AML-193 (cell line): ENCODE measurements at regions not wholly inside any gene's neighbourhood (a gene's known extent, or its start where the extent isn't known, plus 50 kb on each side); places are given as distances from the start of the nearest gene placed in this dataset.

Experiments
- DNase-seq, 2 experiments: peaks; one replicate each; lab custom pipeline; 2025; lab: John Stamatoyannopoulos, UW

DNA sequence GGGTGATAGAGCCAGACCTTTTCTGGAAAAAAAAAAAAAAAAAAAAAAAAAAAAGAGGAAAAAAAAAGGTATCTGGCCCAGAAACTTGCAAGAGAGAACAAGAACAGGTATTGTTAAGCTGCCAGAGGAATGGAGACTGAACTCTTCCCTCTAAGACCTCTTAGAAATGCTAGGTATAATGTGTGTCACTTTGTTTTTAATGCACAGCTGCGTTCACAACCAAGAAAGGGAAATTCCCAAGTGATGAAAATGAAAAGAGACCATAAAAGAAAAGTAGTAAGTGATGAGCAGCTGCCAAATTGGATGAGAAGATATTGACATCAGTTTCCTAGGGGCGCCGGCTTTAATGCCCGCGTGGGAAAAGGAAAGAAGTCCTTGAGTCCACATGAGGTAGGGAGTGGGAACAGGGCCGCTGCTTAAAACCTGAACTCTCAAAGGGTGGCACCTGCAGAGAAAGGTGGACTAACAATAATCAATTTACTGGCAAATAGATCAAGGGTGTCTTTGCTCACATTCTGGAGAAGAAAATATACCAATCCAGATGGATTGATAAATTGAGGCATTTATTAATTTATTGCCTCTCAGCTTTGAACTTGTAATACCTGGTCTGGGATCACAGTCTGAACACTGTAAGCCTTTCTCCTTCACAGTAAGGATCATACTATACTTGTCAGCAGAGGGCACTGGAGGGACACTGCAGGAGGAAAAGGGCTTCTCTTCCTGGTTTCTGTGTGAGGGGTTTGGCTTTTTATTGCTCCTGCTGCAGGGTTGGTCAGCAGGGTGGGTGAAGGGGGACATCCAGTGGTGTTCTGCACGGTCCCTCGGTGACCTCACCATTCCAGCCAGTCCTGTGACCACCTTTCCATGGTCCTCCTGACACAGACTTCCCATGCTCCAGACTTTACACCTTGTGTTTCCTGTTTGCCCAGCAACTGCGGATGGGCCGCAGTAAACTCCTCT, 131.6 kb downstream of the AQP9 start:
- peak; percentile 66 to 72 for DNase-seq

DNA sequence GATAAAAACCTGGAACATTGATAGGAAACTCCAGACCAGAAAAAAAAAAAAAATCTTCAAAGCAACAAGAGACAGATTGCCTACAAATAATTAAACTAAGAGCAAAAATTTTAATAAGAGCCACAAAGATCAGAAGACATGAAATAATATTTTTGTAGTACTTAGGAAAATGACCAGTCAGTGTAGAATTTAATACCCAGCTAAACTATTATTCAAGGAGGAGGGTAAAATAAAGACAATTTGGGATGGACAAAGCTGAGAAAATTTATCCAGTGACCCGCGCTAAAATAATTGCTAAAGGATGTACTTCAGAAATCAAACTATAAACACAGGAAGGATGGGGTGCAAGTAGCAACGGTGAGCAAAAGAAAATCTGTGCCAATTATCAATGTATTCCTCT, 133.2 kb downstream of the AQP9 start:
- DNase-seq, result no peak

GRCh38 chr15:58273104-58273503, 134.9 kb downstream of the AQP9 start:
- DNase-seq, result no peak

DNA sequence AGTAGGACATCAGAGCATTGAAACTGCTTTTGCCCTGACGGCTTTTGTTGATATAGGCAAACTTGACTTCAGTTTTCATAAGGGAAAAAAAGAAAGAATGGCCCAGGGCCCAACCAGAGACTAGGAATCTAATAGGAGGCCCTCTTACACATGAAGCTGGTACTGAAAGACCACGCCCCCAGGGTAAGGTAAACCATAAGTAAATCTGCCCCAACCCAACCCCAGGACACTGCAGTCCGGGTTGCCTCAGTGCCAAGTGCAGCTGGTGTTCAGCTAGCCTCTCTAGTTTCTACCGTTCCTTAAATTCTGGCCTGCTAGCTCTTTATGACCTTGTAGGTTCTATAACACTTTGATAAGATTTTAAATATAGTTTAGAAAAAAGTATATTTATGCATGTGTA, 136.7 kb downstream of the AQP9 start:
- DNase-seq, result no peak

DNA sequence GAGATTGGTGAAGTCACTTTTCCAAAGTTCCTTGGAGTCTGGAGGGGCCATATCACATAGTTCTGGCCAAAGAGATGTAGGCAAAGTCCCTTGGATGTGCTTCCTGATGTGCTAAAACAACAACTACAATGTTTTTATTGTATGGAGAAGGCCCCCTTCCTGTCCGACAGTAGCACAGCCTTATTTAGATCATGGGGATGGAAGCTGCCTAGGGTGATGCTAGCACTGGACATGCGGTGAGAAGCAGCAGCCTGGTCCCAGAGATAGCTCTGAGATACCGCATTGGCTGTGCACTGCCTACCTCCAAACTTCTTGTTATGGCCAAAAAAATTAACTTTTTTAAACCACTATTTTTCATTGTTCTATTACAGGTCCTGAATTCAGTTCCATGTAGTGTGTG, 137.6 kb downstream of the AQP9 start:
- no peak for DNase-seq

- DNase-seq, result no peak
These were observed 138.7 kb downstream of the AQP9 start for GRCh38 chr15:58276924-58277323.

DNA sequence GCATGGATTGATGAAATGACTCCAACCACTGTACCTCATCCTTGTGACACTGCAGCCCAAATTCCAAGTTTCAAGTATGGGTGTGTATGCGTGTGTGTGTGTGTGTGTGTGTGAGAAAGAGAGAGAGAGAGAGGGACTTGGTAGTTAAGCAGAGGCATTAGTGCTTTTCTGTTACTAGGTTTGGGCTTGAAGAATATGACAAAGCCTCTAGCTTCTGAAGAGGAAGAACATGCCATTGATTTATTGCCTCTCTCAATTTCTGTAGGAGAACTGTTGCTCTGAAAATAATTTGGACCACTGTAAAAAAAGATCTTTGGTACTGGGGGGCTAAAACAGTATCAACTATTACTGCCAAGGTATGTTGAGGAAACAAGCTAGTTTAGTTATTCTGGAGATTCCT, 139.2 kb downstream of the AQP9 start:
- no peak for DNase-seq

GRCh38 chr15:58279106-58279505, 140.9 kb downstream of the AQP9 start:
- no peak for DNase-seq

DNA sequence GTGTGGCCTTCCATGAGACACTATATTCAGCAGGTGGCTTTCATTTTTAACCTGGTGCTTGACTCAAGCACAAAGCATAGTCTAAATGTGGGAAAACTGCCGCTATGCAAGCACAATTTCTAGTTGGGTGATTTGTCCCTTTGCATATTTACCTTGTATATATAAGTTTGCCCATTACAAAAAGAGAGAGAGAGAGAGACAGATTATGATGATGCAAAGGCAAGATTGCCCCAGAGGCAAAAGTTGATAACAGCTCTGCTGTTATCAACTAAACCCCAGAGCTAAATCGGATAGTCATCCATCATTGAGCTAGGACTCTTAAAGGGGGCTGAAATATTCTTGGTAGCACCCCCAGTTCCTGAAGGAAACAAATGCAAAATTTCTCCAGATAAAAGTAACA, 141.5 kb downstream of the AQP9 start:
- DNase-seq, result no peak

DNA sequence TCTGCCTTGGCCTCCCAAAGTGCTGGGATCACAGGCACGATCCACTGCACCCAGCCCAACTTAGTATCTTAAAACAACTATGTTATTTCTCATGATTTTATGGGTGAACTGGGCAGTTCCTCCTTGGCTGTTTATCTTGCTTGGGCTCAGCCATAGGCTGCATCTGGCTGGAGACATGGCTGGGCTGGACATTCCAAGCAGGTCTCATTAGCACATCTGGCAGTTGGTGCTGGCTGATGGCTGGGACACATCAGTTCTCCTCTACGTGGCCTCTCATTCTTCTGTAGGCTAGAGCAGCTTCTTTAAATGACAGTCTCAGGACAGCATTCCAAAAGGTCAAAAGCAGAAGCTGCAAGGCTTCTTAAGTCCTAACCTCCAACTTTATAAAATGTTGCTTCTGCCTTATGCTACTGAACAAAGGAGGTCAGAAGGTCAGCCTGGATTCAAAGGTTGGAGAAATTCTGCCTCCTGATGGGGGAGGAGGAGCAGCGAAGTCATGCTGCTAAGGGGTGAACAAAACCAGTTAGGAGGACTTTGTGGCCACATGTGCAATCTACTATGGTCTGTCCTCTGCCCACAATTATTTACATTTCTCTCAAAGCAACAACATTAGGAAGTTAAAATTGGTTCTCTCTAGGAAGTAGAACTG, 144.0 kb downstream of the AQP9 start:
- DNase-seq, result no peak

DNA sequence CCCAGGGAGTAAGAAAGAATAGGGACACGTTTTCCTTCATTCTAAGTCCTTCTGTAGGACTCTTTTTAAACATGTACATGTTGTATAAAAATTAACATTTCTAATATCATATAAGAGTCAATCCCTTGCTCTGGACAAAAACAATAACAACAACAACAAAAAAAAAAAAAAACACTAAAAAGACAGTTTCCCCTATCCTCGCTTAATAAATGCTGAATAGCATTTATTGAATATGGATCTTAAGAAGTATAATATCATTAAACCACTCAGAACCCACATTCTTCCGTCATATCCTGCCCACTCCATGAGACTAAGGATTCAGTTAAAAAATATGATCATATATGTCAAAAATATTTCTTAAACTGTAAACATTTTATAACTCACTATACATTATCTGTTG, 145.1 kb downstream of the AQP9 start:
- DNase-seq, result no peak

DNA sequence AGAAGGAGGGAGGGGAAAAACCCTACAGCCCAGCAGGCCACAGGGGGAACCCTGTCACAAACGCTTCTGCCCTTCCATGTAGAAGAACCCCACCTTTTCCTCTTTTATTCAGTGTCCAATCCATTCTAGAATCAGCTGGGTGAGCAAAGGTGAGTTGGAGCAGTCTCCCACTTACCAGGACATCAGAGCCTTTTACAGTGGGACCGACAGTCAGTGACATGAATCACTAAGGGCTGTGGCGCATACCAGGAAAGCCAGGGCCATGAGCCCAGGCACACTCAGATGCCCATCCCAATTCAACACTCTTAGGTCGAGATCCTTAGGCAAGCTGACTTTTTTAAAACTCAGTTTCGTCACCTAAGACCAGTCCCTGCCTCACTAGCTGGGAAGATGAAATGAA, 146.1 kb downstream of the AQP9 start:
- DNase-seq, result no peak

- DNase-seq, result no peak
These were observed 146.4 kb upstream of the LIPC start for GRCh38 chr15:58285212-58285920.

DNA sequence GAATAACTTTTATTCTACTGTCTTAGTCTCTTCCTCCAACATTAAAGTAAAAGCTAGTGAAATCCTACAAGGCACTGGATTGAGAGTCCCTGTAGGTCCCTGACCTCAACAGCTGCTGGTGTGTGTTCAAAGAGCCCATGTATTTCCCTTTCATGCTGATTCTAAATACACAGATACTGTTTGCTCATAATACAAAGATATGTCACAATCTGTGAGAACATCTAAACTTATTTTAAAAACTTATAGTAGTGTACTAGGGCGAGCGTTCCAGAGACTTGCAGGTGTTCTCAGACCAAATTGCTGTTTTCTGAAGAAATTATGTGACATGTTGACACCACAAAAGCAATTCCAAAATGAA, 145.9 kb upstream of the LIPC start:
- no peak for DNase-seq

GRCh38 chr15:58286523-58286922, 145.3 kb upstream of the LIPC start:
- DNase-seq, result no peak

DNA sequence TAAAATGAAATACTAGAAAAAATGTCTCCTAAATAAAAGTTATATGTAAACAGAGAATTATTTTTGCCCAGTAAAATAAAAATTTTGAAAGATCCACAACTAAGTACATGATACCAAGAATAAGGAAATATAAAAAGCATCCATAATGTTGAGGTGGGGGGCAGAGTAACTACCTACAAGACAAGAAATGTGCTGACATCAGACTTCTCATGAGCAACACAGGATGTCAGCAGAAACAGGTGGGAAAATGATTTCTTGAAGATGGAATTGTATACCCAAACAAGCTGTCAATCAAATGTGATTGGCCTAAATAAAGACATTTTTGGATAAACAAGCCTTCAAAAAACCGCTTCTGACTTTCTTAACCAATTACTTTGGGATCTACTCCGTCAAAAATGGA, 143.9 kb upstream of the LIPC start:
- DNase-seq, result no peak

GRCh38 chr15:58288592-58288991, 143.2 kb upstream of the LIPC start:
- DNase-seq, result no peak

- DNase-seq, result no peak
These were observed 139.9 kb upstream of the LIPC start for GRCh38 chr15:58291848-58292247.

DNA sequence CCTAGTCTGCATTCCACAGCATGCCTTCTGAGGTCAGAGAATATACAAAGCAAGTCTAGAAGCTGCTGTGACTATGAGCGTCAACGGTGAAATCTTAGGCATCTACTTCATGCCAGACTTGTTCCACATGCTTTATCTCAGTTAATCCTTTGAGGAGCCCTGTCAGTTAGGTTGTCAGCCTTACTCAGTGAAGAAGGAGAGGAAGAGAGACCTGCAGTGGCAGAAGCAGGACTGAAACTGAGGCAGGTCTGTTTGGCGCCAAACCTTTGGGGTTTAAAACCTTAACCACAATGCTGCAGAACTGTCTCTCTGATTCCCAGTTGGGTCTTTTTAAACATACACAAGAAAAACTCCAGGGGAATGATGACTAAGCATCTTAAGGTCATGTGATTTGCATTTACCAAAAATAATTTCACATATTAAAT, 139.0 kb upstream of the LIPC start:
- DNase-seq, result no peak

- DNase-seq, result no peak
These were observed 137.9 kb upstream of the LIPC start for GRCh38 chr15:58293622-58294550.

- no peak for DNase-seq
These were observed 137.0 kb upstream of the LIPC start for GRCh38 chr15:58294681-58295254.
